K562 (cell line): ENCODE measurements at regions not wholly inside any gene's neighbourhood (a gene's known extent, or its start where the extent isn't known, plus 50 kb on each side); places are given as distances from the start of the nearest gene placed in this dataset.

ENCODE experiments used
- ATF3 ChIP-seq, 2 experiments: fragments of 450-650 bp in 1 of 2; sonication (generic) in 1 of 2; formaldehyde crosslinking in 1 of 2; IDR thresholded peaks in 1 of 2; conservative IDR thresholded peaks in 1 of 2; 2 replicates each; pipeline versions ENCODE4 v1.6.1 to v1.8.1; 2016 to 2023; ENCODE audit warnings: mild to moderate bottlenecking in 2 of 2, moderate library complexity in 2 of 2, inconsistent platforms in 1 of 2, missing genetic modification reagents in 1 of 2
- CTCF ChIP-seq, 3 experiments: IDR thresholded peaks in 2 of 3; conservative IDR thresholded peaks in 1 of 3; 2 replicates each; pipeline ENCODE4 v1.5.1; 2011 to 2012; ENCODE audit warnings: low read length in 3 of 3, mild to moderate bottlenecking in 3 of 3, control low read depth in 2 of 3, improper control_type of control experiment in 1 of 3, inconsistent platforms in 1 of 3, low read depth in 1 of 3, mixed read lengths in 1 of 3, moderate library complexity in 1 of 3; ENCODE audit not compliant: insufficient read depth in 2 of 3
- ELK1 ChIP-seq: sonication (generic); formaldehyde crosslinking; IDR thresholded peaks from 2 replicates; pipeline ENCODE4 v1.8.1; 2022; ENCODE audit warnings: missing genetic modification reagents
- KDM5B ChIP-seq: fragments of 200-600 bp; sonication (generic); IDR thresholded peaks from 2 replicates; pipeline ENCODE4 v1.6.1; 2012; ENCODE audit warnings: low read depth, mild to moderate bottlenecking, moderate library complexity, low read length, control low read depth, inconsistent platforms; ENCODE audit not compliant: insufficient replicate concordance
- NELFE ChIP-seq: IDR thresholded peaks from 2 replicates; pipeline ENCODE4 v1.6.1; 2011; ENCODE audit warnings: mild to moderate bottlenecking; ENCODE audit not compliant: insufficient read depth, insufficient read length
- NFXL1 ChIP-seq: fragments of 450-650 bp; formaldehyde crosslinking; IDR thresholded peaks from 2 replicates; pipeline ENCODE4 v1.4.0; 2021; ENCODE audit warnings: mild to moderate bottlenecking
- POLR2A ChIP-seq: fragments of 450-650 bp; conservative IDR thresholded peaks from 2 replicates; pipeline ENCODE4 v1.6.1; 2016
- POLR2AphosphoS5 ChIP-seq: IDR thresholded peaks from 2 replicates; pipeline ENCODE4 v1.6.1; 2011; ENCODE audit warnings: mild to moderate bottlenecking, low read depth, low read length, moderate library complexity; ENCODE audit not compliant: control insufficient read depth, insufficient read depth
- SRF ChIP-seq, 2 experiments: fragments of 250-450, 450-650 bp in 1 of 2; sonication (Bioruptor Pico) in 1 of 2; sonication (generic) in 1 of 2; formaldehyde crosslinking; IDR thresholded peaks; 2 replicates each; pipeline versions ENCODE4 v1.5.0 to v1.5.1; 2020 to 2022; ENCODE audit warnings: mild to moderate bottlenecking in 1 of 2, missing genetic modification reagents in 1 of 2
- TSC22D4 ChIP-seq: fragments of 450-650 bp; IDR thresholded peaks from 2 replicates; pipeline ENCODE4 v1.6.1; 2016; ENCODE audit warnings: missing genetic modification characterization, missing biosample characterization, control low read depth
- ZKSCAN1 ChIP-seq: fragments of 150-350 bp; IDR thresholded peaks from 2 replicates; pipeline ENCODE4 v1.6.1; 2016; ENCODE audit warnings: low read depth, low read length

GRCh38 chr1:37372711-37373110 lies 101.7 kb upstream of the ZC3H12A start:
- TF ChIP-seq CTCF (IDR thresholded peaks at IDR 0.05 in 2 of 3, conservative IDR thresholded peaks at IDR 0.05 in 1 of 3; ENCODE audit: insufficient read depth in 2 of 3, low read depth in 1 of 3, low read length in 3 of 3), result no peak
- TF ChIP-seq ELK1 (CRISPR knock-in tag), result no peak
- no peak for TF ChIP-seq ZKSCAN1
- TF ChIP-seq POLR2AphosphoS5, result no peak
- no peak for TF ChIP-seq POLR2A
- TF ChIP-seq NELFE, result no peak
- no peak for TF ChIP-seq KDM5B
- no peak for TF ChIP-seq ATF3 (IDR thresholded peaks at IDR 0.05)
- TF ChIP-seq ATF3 (CRISPR knock-in tag; conservative IDR thresholded peaks at IDR 0.05), result no peak
- no peak for TF ChIP-seq NFXL1 (CRISPR knock-in tag)
- TF ChIP-seq SRF (CRISPR knock-in tag; IDR thresholded peaks at IDR 0.05), result no peak
- TF ChIP-seq TSC22D4 (tag), result no peak
